HG02885 (cell line): ENCODE measurements at regions not wholly inside any gene's neighbourhood (a gene's known extent, or its start where the extent isn't known, plus 50 kb on each side); places are given as distances from the start of the nearest gene placed in this dataset.

Experiments used
- ATAC-seq: cut with Tn5 transposase; IDR thresholded peaks from one replicate; pipeline ENCODE4 v1.9.1; 2021; ENCODE audit warnings: mild to moderate bottlenecking; ENCODE audit not compliant: unreplicated experiment, poor library complexity

GRCh38 chr16:50425648-50426047, 56.9 kb upstream of the BRD7 start:
- ATAC-seq: no peak

- no peak for ATAC-seq
These were observed 56.3 kb upstream of the BRD7 start for GRCh38 chr16:50425044-50425443.

- no peak for ATAC-seq
These were observed 54.1 kb upstream of the BRD7 start for GRCh38 chr16:50422926-50423325.

GRCh38 chr16:50419116-50419515, 50.3 kb upstream of the BRD7 start:
- no peak for ATAC-seq
